ENCODE measurements at regions not wholly inside any gene's neighbourhood (a gene's known extent, or its start where the extent isn't known, plus 50 kb on each side); places are given as distances from the start of the nearest gene placed in this dataset.

GRCh38 chr7:137129025-137129424, 214.5 kb downstream of the PTN start:
- no peak for TF ChIP-seq CTCF (IDR thresholded peaks at IDR 0.05)
- TF ChIP-seq POLR2A (IDR thresholded peaks at IDR 0.05) = no peak
